Ascending aorta (tissue), 2 donors: ENCODE measurements at regions not wholly inside any gene's neighbourhood (a gene's known extent, or its start where the extent isn't known, plus 50 kb on each side); places are given as distances from the start of the nearest gene placed in this dataset.

Experiments used
- DNase-seq, 2 donors: peaks; one replicate each; pipeline ENCODE4 v3.0.0-alpha.2; 2019; ENCODE audit warnings: low spot score in 2 of 2
- H3K27ac ChIP-seq, 2 donors: fragments of 200-600 bp; sonication (generic); one replicate each; pipeline ENCODE4 v1.5.1; 2016 to 2017; ENCODE audit warnings: mild to moderate bottlenecking in 1 of 2
- H3K27me3 ChIP-seq: fragments of 200-600 bp; sonication (generic); one replicate; pipeline ENCODE4 v1.5.1; 2017
- H3K36me3 ChIP-seq, 2 donors: fragments of 200-600 bp; sonication (generic); one replicate each; pipeline ENCODE4 v1.5.1; 2016
- H3K4me1 ChIP-seq, 2 donors: fragments of 200-600 bp; sonication (generic); one replicate each; pipeline ENCODE4 v1.5.1; 2016 to 2017; ENCODE audit warnings: mild to moderate bottlenecking in 1 of 2
- H3K4me3 ChIP-seq, 2 donors: fragments of 200-600 bp; sonication (generic); one replicate each; pipeline ENCODE4 v1.5.1; 2016 to 2017; ENCODE audit warnings: mild to moderate bottlenecking in 1 of 2
- H3K9me3 ChIP-seq, 2 donors: fragments of 200-600 bp; sonication (generic); one replicate each; pipeline ENCODE4 v1.5.1; 2016
- CTCF ChIP-seq, 3 experiments: fragments of 200-600 bp in 2 of 3; fragments of 450-650 bp in 1 of 3; sonication (generic) in 2 of 3; IDR thresholded peaks; one replicate each; pipeline ENCODE4 v1.5.1; 2016 to 2019; ENCODE audit warnings: antibody characterized with exemption in 3 of 3, mild to moderate bottlenecking in 1 of 3, moderate library complexity in 1 of 3
- intact Hi-C: fragments of 100-400 bp; cut with DNase I; formaldehyde crosslinking; loops from one replicate; pipeline ENCODE4 v1.15.1; 2023

GRCh38 chr17:79680318-79680695 is 50.4 kb upstream of the ENPP7 start:
- H3K4me3 ChIP-seq = no peak overlapping the region
- no peaks in the 10 kb centered on the region for H3K27me3 ChIP-seq
- no peak overlapping the region for H3K27ac ChIP-seq
- H3K36me3 ChIP-seq = no peaks in the 10 kb centered on the region
- no peak for DNase-seq
- no peak for TF ChIP-seq CTCF (IDR thresholded peaks at IDR 0.05)
- intact Hi-C loops = no loop called here
- no peaks in the 10 kb centered on the region for H3K9me3 ChIP-seq
- no peaks in the 10 kb centered on the region for H3K4me1 ChIP-seq

GRCh38 chr17:79679631-79680317 is 51.0 kb upstream of the ENPP7 start:
- intact Hi-C loops = no loop called here
- Histone ChIP-seq H3K4me1 (no peaks in the 10 kb centered on the region), H3K36me3 (no peaks in the 10 kb centered on the region), H3K4me3 (no peak overlapping the region), H3K27me3 (no peaks in the 10 kb centered on the region), H3K9me3 (no peaks in the 10 kb centered on the region), H3K27ac (no peak overlapping the region)
- no peak for DNase-seq
- TF ChIP-seq CTCF (IDR thresholded peaks at IDR 0.05) = no peak

- H3K4me3 ChIP-seq = no peak overlapping the region
- no peak overlapping the region for H3K27ac ChIP-seq
- no peak for TF ChIP-seq CTCF (IDR thresholded peaks at IDR 0.05)
- intact Hi-C loops = no loop called here
- H3K27me3 ChIP-seq = no peaks in the 10 kb centered on the region
- peaks cover 4 to 7% of the 10 kb centered on the region in 2 donors for H3K9me3 ChIP-seq
- H3K4me1 ChIP-seq = no peaks in the 10 kb centered on the region
- no peaks in the 10 kb centered on the region for H3K36me3 ChIP-seq
- DNase-seq = no peak
Observed at GRCh38 chr17:79678736-79679255, 51.9 kb upstream of the ENPP7 start.

GRCh38 chr17:79678091-79678735 is 52.5 kb upstream of the ENPP7 start:
- intact Hi-C loops = no loop called here
- H3K27ac ChIP-seq = no peak overlapping the region
- no peaks in the 10 kb centered on the region for H3K4me1 ChIP-seq
- H3K9me3 ChIP-seq = peaks cover 4 to 12% of the 10 kb centered on the region in 2 donors
- H3K36me3 ChIP-seq = no peaks in the 10 kb centered on the region
- no peak overlapping the region for H3K4me3 ChIP-seq
- no peaks in the 10 kb centered on the region for H3K27me3 ChIP-seq
- no peak for DNase-seq
- TF ChIP-seq CTCF (IDR thresholded peaks at IDR 0.05) = no peak

- peaks cover 4 to 14% of the 10 kb centered on the region in 2 donors for H3K9me3 ChIP-seq
- H3K4me1 ChIP-seq = no peaks in the 10 kb centered on the region
- no peak overlapping the region for H3K27ac ChIP-seq
- TF ChIP-seq CTCF (IDR thresholded peaks at IDR 0.05) = no peak
- intact Hi-C loops = no loop called here
- no peaks in the 10 kb centered on the region for H3K36me3 ChIP-seq
- H3K4me3 ChIP-seq = no peak overlapping the region
- H3K27me3 ChIP-seq = no peaks in the 10 kb centered on the region
- no peak for DNase-seq
Observed at GRCh38 chr17:79677646-79678045, 53.1 kb upstream of the ENPP7 start.
